ENCODE measurements at regions not wholly inside any gene's neighbourhood (a gene's known extent, or its start where the extent isn't known, plus 50 kb on each side); places are given as distances from the start of the nearest gene placed in this dataset.

- no peak overlapping the region for H4K91ac ChIP-seq (replicated peaks; ENCODE audit: insufficient read length, low read length)
- DNase-seq (ENCODE audit: low read depth in 1 of 2, low spot score in 2 of 2), result no peak
- ChIA-PET CTCF (ENCODE audit: partially characterized antibody) (no interaction called here), POLR2A (ENCODE audit: partially characterized antibody) (no interaction called here)
- no peak overlapping the region for H3K9ac ChIP-seq (replicated peaks in 1 of 4; ENCODE audit: extremely low read depth in 1 of 4, low read depth in 3 of 4, low read length in 3 of 4)
- H3K27me3 ChIP-seq (replicated peaks in 1 of 4; ENCODE audit: control insufficient read depth in 3 of 4, extremely low read depth in 1 of 4, insufficient read depth in 3 of 4, low read length in 3 of 4), result peaks cover 0 to 1% (median 0%) of the 10 kb centered on the region in 4 experiments; a peak in 1 of 7 replicates
- no peak overlapping the region for H3K14ac ChIP-seq (ENCODE audit: insufficient read length)
- no peak overlapping the region for H2AFZ ChIP-seq (ENCODE audit: low read length)
- H3K18ac ChIP-seq (ENCODE audit: extremely low read depth, low read length), result no peak overlapping the region
- H4K8ac ChIP-seq (ENCODE audit: extremely low read depth, insufficient read depth, low read length), result no peak overlapping the region
- H3K79me2 ChIP-seq (ENCODE audit: control insufficient read depth in 1 of 2, insufficient read depth in 2 of 2, low read length in 2 of 2), result no peaks in the 10 kb centered on the region
- no peaks in the 10 kb centered on the region for H3K36me3 ChIP-seq (ENCODE audit: control insufficient read depth in 2 of 4, insufficient read depth in 4 of 4, low read length in 3 of 4)
- no peak overlapping the region for H4K5ac ChIP-seq (ENCODE audit: insufficient read length, low read depth, low read length)
- no peak overlapping the region for H2BK5ac ChIP-seq (ENCODE audit: low read depth, low read length)
- no peaks in the 10 kb centered on the region for H3K23me2 ChIP-seq (ENCODE audit: low read depth, low read length)
- no peak overlapping the region for H3K56ac ChIP-seq (replicated peaks; ENCODE audit: insufficient read length, low read depth, low read length)
- no peak overlapping the region for H3K27ac ChIP-seq (ENCODE audit: low read depth, low read length)
- no peaks in the 10 kb centered on the region for H3K4me1 ChIP-seq (replicated peaks in 1 of 4; ENCODE audit: control insufficient read depth in 3 of 4, insufficient read depth in 4 of 4, low read length in 3 of 4)
- H3K4me2 ChIP-seq (ENCODE audit: insufficient read depth in 1 of 2, low read depth in 2 of 2, low read length in 2 of 2), result no peak overlapping the region
- H2AK5ac ChIP-seq (ENCODE audit: low read depth, low read length), result no peak overlapping the region
- H3K4me3 ChIP-seq (ENCODE audit: extremely low read depth in 1 of 4, insufficient read depth in 2 of 4, low read depth in 3 of 4, low read length in 4 of 4), result no peak overlapping the region
- no peaks in the 10 kb centered on the region for H3K79me1 ChIP-seq (ENCODE audit: low read depth, low read length)
- H2BK12ac ChIP-seq (ENCODE audit: low read depth, low read length), result no peak overlapping the region
- H3K9me3 ChIP-seq (ENCODE audit: insufficient read depth in 2 of 2, low read depth in 1 of 2, low read length in 1 of 2), result no peaks in the 10 kb centered on the region; a peak in 1 of 4 replicates
- no peak overlapping the region for H2BK15ac ChIP-seq (ENCODE audit: low read length)
- H2BK120ac ChIP-seq (replicated peaks; ENCODE audit: low read depth, low read length), result no peak overlapping the region
- 83% methylated on average over 3 of the region's 3 CpGs; no CpG with 5 or more reads in 1 of the 2 experiments for WGBS, 2 experiments (ENCODE audit: extremely low coverage in 1 of 2, insufficient coverage in 1 of 2, insufficient read length in 1 of 2, insufficient replicate concordance in 2 of 2, low coverage in 1 of 2, low lambda C conversion rate in 2 of 2, missing lambda C conversion rate in 1 of 2)
- FAIRE-seq, result no peak
- H3K23ac ChIP-seq (ENCODE audit: insufficient read length), result no peak overlapping the region
- H2BK20ac ChIP-seq (ENCODE audit: low read length), result no peak overlapping the region
- H3K4ac ChIP-seq (replicated peaks; ENCODE audit: insufficient read length, low read depth, low read length), result no peak overlapping the region
- no peaks in the 10 kb centered on the region for H4K20me1 ChIP-seq (replicated peaks in 1 of 2; ENCODE audit: control insufficient read depth in 1 of 2, insufficient read depth in 2 of 2, low read length in 2 of 2)
- TF ChIP-seq GABPA (IDR thresholded peaks at IDR 0.05; ENCODE audit: borderline replicate concordance, insufficient read depth, low read length) (no peak), CTBP2 (IDR thresholded peaks at IDR 0.05; ENCODE audit: borderline replicate concordance, insufficient read depth, insufficient read length, low read length) (no peak), HDAC2 (IDR thresholded peaks at IDR 0.05; ENCODE audit: borderline replicate concordance in 1 of 2, low read depth in 2 of 2, low read length in 2 of 2) (no peak), JUND (IDR thresholded peaks at IDR 0.05; ENCODE audit: low read length) (no peak), POLR2AphosphoS5 (IDR thresholded peaks at IDR 0.05; ENCODE audit: low read depth, low read length) (no peak), EP300 (IDR thresholded peaks at IDR 0.05; ENCODE audit: borderline replicate concordance in 1 of 2, low read depth in 2 of 2, low read length in 2 of 2) (no peak), SAP30 (IDR thresholded peaks at IDR 0.05; ENCODE audit: insufficient read depth, insufficient replicate concordance, low read length) (no peak), SUZ12 (IDR thresholded peaks at IDR 0.05; ENCODE audit: low read length) (no peak), SIRT6 (IDR thresholded peaks at IDR 0.05; ENCODE audit: low read length) (no peak), KDM1A (IDR thresholded peaks at IDR 0.05; ENCODE audit: borderline replicate concordance, low read length) (no peak), BCL11A (IDR thresholded peaks at IDR 0.05; ENCODE audit: low read depth in 2 of 2, low read length in 2 of 2) (no peak)
- TF ChIP-seq, protein P1, sequence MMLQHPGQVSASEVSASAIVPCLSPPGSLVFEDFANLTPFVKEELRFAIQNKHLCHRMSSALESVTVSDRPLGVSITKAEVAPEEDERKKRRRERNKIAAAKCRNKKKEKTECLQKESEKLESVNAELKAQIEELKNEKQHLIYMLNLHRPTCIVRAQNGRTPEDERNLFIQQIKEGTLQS (IDR thresholded peaks at IDR 0.05; ENCODE audit: insufficient read depth, low read depth, low read length), result no peak
- TF ChIP-seq, protein P2, sequence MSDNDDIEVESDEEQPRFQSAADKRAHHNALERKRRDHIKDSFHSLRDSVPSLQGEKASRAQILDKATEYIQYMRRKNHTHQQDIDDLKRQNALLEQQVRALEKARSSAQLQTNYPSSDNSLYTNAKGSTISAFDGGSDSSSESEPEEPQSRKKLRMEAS (IDR thresholded peaks at IDR 0.05), result no peak
Observed at GRCh38 chr13:93036380-93036779, 190.2 kb upstream of the GPC6 start.
